ENCODE measurements at regions not wholly inside any gene's neighbourhood (a gene's known extent, or its start where the extent isn't known, plus 50 kb on each side); places are given as distances from the start of the nearest gene placed in this dataset.

DNA sequence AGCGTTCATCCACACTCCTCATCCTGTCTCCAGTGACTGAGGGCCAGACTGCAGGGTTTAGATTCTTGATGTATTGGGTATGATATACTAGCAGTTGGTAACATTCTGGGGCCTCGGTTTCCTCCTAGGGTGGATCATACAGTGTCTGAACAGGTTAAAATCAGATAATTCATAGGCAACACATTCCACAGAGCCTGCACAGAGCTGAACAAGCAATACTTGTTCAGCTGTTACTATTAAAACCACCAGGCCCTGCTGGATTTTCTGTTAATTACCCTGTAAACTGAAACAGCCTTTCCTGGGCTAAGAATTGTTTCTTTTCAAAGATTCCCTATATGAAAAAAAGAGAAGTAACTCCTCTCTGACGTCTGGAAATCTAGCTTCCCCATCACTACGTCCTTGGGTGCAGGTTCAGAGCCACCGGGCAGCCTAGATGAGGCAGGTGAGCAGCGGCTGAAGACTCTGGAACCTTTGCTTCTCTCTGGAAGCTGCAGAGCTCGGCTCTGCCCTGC lies 1313.5 kb upstream of the WWC1 start:
- no peak overlapping the region for H3K4me3 Mint-ChIP-seq
- ATAC-seq = no peak
- POLR2A ChIA-PET = no interaction called here
- CTCF ChIA-PET = no interaction called here
- no peak for TF ChIP-seq CTCF (IDR thresholded peaks at IDR 0.05)
- H3K9me3 Mint-ChIP-seq = no peaks in the 10 kb centered on the region
- no peaks in the 10 kb centered on the region for H3K36me3 Mint-ChIP-seq (ENCODE audit: low read depth)
- peaks cover 20% of the 10 kb centered on the region for H3K27me3 Mint-ChIP-seq
- H3K4me1 Mint-ChIP-seq (ENCODE audit: low read depth) = no peaks in the 10 kb centered on the region
- intact Hi-C loops (cut with micrococcal nuclease) = no loop called here
- no peak for DNase-seq
- H3K27ac Mint-ChIP-seq = no peak overlapping the region

- DNase-seq (no peak), ATAC-seq (no peak)
- POLR2A ChIA-PET = no interaction called here
- H3K4me1 Mint-ChIP-seq (ENCODE audit: low read depth) = no peaks in the 10 kb centered on the region
- CTCF ChIA-PET = interaction anchor here (0.6 kb wide), 1 partner anchor 47 kb away, joined by 3 read pairs; no protein-coding TSS in a partner anchor
- no peak overlapping the region for H3K4me3 Mint-ChIP-seq
- no peak overlapping the region for H3K27ac Mint-ChIP-seq
- H3K27me3 Mint-ChIP-seq = peaks cover 20% of the 10 kb centered on the region
- no peaks in the 10 kb centered on the region for H3K36me3 Mint-ChIP-seq (ENCODE audit: low read depth)
- TF ChIP-seq CTCF (IDR thresholded peaks at IDR 0.05) = no peak
- intact Hi-C loops (cut with micrococcal nuclease) = no loop called here
- no peaks in the 10 kb centered on the region for H3K9me3 Mint-ChIP-seq
These were observed 1312.0 kb upstream of the WWC1 start for GRCh38 chr5:166979307-166979895.

GRCh38 chr5:166980666-166981065 lies 1310.8 kb upstream of the WWC1 start:
- no peak overlapping the region for H3K4me3 Mint-ChIP-seq
- CTCF ChIA-PET = no interaction called here
- POLR2A ChIA-PET = no interaction called here
- ATAC-seq (no peak), DNase-seq (no peak)
- no peaks in the 10 kb centered on the region for H3K9me3 Mint-ChIP-seq
- H3K4me1 Mint-ChIP-seq (ENCODE audit: low read depth) = no peaks in the 10 kb centered on the region
- intact Hi-C loops (cut with micrococcal nuclease) = no loop called here
- H3K27ac Mint-ChIP-seq = no peak overlapping the region
- peaks cover 20% of the 10 kb centered on the region for H3K27me3 Mint-ChIP-seq
- TF ChIP-seq CTCF (IDR thresholded peaks at IDR 0.05) = no peak
- H3K36me3 Mint-ChIP-seq (ENCODE audit: low read depth) = no peaks in the 10 kb centered on the region

GRCh38 chr5:166982226-166982625 lies 1309.2 kb upstream of the WWC1 start:
- no peak for TF ChIP-seq CTCF (IDR thresholded peaks at IDR 0.05)
- no peaks in the 10 kb centered on the region for H3K36me3 Mint-ChIP-seq (ENCODE audit: low read depth)
- peaks cover 17% of the 10 kb centered on the region for H3K27me3 Mint-ChIP-seq
- intact Hi-C loops (cut with micrococcal nuclease) = no loop called here
- H3K4me1 Mint-ChIP-seq (ENCODE audit: low read depth) = no peaks in the 10 kb centered on the region
- DNase-seq = no peak
- no peak for ATAC-seq
- ChIA-PET POLR2A (no interaction called here), CTCF (no interaction called here)
- no peak overlapping the region for H3K4me3 Mint-ChIP-seq
- H3K27ac Mint-ChIP-seq = no peak overlapping the region
- no peaks in the 10 kb centered on the region for H3K9me3 Mint-ChIP-seq

GRCh38 chr5:166991601-166992000 lies 1299.8 kb upstream of the WWC1 start:
- POLR2A ChIA-PET = no interaction called here
- intact Hi-C loops (cut with micrococcal nuclease) = no loop called here
- no peaks in the 10 kb centered on the region for H3K27me3 Mint-ChIP-seq
- no peak overlapping the region for H3K4me3 Mint-ChIP-seq
- CTCF ChIA-PET = interaction anchor here (0.6 kb wide), 1 partner anchor 28 kb away, joined by 3 read pairs; no protein-coding TSS in a partner anchor
- H3K36me3 Mint-ChIP-seq (ENCODE audit: low read depth) = no peaks in the 10 kb centered on the region
- DNase-seq = no peak
- no peak overlapping the region for H3K27ac Mint-ChIP-seq
- ATAC-seq = no peak
- TF ChIP-seq CTCF (IDR thresholded peaks at IDR 0.05) = no peak
- peaks cover 3% of the 10 kb centered on the region for H3K9me3 Mint-ChIP-seq
- H3K4me1 Mint-ChIP-seq (ENCODE audit: low read depth) = no peaks in the 10 kb centered on the region

Data from activated CD8-positive, alpha-beta T cell treated with anti-CD3 and anti-CD28 coated beads for 36 hours (primary cell).